ENCODE measurements at regions not wholly inside any gene's neighbourhood (a gene's known extent, or its start where the extent isn't known, plus 50 kb on each side); places are given as distances from the start of the nearest gene placed in this dataset.

GRCh38 chr1:239775466-239775865, 316.2 kb upstream of the FMN2 start:
- H3K27ac ChIP-seq: no peak overlapping the region
- no peak for TF ChIP-seq CTCF (conservative IDR thresholded peaks at IDR 0.05)

- H3K27ac ChIP-seq: no peak overlapping the region
- TF ChIP-seq CTCF (conservative IDR thresholded peaks at IDR 0.05): no peak
These were observed 313.4 kb upstream of the FMN2 start for GRCh38 chr1:239778208-239778813.

GRCh38 chr1:239779962-239780361, 311.7 kb upstream of the FMN2 start:
- no peak for TF ChIP-seq CTCF (conservative IDR thresholded peaks at IDR 0.05)
- H3K27ac ChIP-seq: no peak overlapping the region

- H3K27ac ChIP-seq: no peak overlapping the region
- no peak for TF ChIP-seq CTCF (conservative IDR thresholded peaks at IDR 0.05)
These were observed 306.8 kb upstream of the FMN2 start for GRCh38 chr1:239784896-239785295.

GRCh38 chr1:239785576-239785975, 306.1 kb upstream of the FMN2 start:
- no peak for TF ChIP-seq CTCF (conservative IDR thresholded peaks at IDR 0.05)
- no peak overlapping the region for H3K27ac ChIP-seq

- no peak for TF ChIP-seq CTCF (conservative IDR thresholded peaks at IDR 0.05)
- no peak overlapping the region for H3K27ac ChIP-seq
These were observed 305.2 kb upstream of the FMN2 start for GRCh38 chr1:239786464-239786863.

GRCh38 chr1:239792157-239792556, 299.5 kb upstream of the FMN2 start:
- H3K27ac ChIP-seq: no peak overlapping the region
- no peak for TF ChIP-seq CTCF (conservative IDR thresholded peaks at IDR 0.05)
